DMS79 (cell line): ENCODE measurements at regions not wholly inside any gene's neighbourhood (a gene's known extent, or its start where the extent isn't known, plus 50 kb on each side); places are given as distances from the start of the nearest gene placed in this dataset.

Experiments used
- DNase-seq: peaks from one replicate; lab custom pipeline; 2025; lab: John Stamatoyannopoulos, UW

DNA sequence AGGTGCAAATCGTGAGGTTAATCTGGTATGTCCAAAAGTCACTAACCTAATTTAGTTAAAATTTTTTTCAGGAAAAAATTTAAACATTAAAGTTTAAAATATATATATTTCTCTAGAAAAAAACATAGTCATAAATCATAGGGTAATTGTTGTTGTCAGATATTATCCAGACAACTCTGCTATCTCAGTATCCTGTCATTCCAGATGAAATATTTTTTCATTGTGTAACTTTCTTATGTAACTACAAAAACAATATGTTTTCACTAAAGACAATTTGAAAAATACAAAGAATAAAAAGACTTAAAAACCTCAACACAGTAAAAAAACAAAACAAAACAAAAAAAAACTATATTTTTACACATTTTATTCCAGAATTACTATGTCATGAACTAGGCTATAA lies 57.6 kb downstream of the TENT5A start:
- DNase-seq, result no peak

DNA sequence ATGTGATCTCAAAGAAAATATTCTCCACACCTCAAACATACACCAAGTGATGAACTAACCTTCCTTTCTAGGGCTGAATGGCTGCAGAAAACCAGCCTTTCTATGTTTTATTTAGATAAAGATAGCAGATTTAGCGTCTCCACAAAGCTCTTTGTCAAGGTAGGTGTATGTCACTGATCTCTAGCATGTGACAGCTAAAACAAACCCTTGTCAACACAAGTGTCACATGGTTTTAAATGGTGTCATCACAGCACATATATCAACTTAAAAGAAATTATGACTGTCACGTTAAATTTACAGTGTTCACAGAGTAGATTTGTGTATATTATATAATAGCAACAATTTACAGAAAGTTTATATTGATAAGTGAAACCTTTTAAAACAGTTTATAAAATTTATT lies 58.3 kb downstream of the TENT5A start:
- DNase-seq, result no peak

GRCh38 chr6:81693266-81693665 lies 59.2 kb downstream of the TENT5A start:
- no peak for DNase-seq

- DNase-seq, result no peak
Measured at GRCh38 chr6:81690073-81690472, 62.4 kb downstream of the TENT5A start.

DNA sequence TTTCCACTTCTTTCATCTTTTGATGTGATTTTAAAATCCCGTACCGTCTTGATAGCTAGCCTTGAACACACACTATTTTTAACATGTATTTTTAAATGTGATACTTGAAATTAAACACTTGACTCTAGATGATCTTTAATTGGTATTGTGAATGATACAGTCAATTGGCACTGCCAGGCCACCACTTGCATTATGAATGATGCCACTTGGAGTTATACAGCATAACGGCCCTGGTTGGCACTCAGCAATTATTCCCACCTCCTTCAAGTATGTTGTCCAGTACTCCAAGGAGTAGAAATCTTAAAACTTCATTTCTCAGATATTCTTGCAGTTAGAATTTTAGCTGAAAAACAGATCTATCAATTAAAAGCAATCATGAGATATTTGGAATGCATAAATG lies 62.9 kb downstream of the TENT5A start:
- DNase-seq, result peak; percentile 32

- no peak for DNase-seq
Measured at GRCh38 chr6:81683912-81684311, 68.6 kb downstream of the TENT5A start.

DNA sequence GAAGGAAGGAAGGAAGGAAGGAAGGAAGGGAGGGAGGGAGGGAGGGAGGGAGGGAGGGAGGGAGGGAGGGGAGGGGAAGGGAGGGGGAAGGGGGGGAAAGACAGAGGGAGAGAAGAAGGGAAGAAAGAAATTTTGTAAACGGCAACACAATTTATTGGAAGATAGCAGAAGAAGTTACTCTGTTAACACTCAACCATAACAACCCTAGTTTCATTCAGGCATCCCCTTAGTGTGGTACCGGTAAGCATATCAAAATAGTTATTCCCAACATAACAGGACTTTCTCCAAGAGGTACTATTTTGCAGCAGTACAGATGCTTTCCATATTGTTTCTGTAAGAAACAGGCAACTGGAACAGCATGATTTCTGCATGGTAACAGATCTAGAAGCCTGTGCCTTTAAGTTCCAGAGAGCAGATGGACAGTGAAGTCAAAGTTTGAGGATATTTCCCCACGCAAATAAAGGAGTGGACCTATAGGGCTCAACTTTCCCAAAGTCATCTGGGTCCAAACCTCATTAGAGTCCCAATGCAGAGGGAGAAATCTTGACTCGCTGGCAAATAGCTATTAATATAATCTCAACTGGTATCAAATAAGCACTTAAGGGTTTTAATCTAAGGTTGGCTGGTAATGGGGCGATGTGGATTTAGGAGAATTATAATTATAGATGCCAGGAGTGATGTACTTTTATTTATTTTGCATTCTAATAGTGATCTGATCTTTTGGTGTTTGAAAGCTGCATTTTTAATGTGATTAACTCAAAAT lies 69.4 kb downstream of the TENT5A start:
- no peak for DNase-seq

GRCh38 chr6:81682235-81682795 lies 70.2 kb downstream of the TENT5A start:
- no peak for DNase-seq

GRCh38 chr6:81669445-81669844 lies 83.0 kb downstream of the TENT5A start:
- DNase-seq, result no peak

GRCh38 chr6:81668615-81669047 lies 83.8 kb downstream of the TENT5A start:
- no peak for DNase-seq

- no peak for DNase-seq
Measured at GRCh38 chr6:81666481-81666880, 86.0 kb downstream of the TENT5A start.

- no peak for DNase-seq
Measured at GRCh38 chr6:81656231-81656630, 96.2 kb downstream of the TENT5A start.

- no peak for DNase-seq
Measured at GRCh38 chr6:81655696-81656095, 96.8 kb downstream of the TENT5A start.

DNA sequence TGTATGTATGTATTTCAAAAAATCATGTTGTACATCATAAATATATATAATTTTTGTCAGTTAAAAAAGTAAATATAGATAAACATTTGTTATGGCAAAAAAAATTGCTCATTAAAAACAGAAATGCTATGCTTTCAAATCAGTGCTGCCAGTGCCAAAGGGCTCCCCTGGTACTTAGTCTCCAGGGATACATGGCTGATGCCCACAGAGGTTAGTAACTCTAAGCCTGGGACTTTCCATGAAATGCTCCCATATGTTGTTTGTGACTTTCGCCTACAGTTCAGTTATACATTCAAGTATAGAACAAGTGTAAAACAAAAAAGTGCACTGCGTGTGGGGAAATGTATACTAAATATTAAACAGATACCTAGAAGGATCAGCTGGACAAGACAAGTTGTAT lies 104.0 kb downstream of the TENT5A start:
- no peak for DNase-seq

GRCh38 chr6:81643156-81643555 lies 109.3 kb downstream of the TENT5A start:
- DNase-seq, result no peak

GRCh38 chr6:81640891-81641290 lies 111.6 kb downstream of the TENT5A start:
- DNase-seq, result no peak

DNA sequence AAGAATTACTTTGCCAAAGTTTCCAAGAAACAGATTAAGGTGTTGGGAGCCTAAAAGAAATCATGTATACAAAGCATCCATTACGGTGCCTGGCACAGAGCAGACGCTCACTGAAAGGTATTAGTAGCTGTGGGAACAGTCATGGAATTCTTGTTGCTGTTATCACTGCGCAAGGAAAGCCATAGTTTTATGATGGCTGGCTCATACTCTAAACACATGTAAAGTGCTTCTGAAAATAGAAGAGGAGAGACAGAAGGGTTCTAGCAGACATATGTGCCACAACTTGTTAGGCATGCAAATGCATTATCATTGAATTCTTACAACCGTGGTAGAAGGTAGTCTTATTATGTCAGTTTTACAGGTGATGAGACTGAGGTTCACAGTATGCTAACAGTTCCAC lies 112.4 kb downstream of the TENT5A start:
- no peak for DNase-seq

DNA sequence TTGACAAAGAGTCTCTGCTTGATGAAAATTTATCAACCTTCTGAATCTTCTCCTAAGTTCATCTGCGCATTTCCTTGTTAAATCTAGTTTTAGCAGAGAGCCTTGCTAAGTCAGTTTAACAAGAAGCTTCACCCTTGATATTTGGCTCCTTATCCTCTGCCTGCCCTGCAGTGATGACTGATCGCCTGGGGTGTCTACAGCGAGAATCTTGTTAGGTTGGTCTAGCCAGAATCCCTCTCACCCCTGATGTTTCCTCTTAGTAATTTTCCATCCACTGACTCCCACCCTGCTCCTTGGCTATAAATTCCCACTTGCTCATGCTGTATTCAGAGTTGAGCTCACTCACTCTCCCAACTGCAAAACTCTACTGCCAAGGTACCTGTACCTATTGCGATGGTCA lies 114.1 kb downstream of the TENT5A start:
- DNase-seq, result no peak

GRCh38 chr6:81636930-81637568 lies 115.4 kb downstream of the TENT5A start:
- no peak for DNase-seq

- no peak for DNase-seq
Measured at GRCh38 chr6:81634155-81634880, 118.2 kb downstream of the TENT5A start.

GRCh38 chr6:81633391-81633790 lies 119.1 kb downstream of the TENT5A start:
- DNase-seq, result no peak

DNA sequence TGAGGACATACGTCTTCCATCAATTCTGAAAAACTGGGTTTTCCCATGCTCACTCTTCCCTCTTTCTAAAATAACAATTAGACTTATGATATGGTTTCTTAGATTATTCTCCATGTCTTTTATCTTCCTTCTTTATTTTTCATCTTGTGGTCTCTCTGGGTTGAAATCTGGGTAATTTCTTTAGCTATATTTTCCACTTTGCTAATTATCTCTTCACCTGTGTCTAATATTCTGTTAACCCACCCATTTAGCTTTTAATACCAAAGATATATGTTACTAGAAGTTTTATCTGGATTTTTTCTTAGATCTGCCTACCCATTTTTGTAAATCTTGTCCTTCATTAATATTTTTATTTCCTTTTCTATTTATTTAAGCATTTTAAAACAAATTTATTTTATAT lies 121.8 kb downstream of the TENT5A start:
- DNase-seq, result no peak

DNA sequence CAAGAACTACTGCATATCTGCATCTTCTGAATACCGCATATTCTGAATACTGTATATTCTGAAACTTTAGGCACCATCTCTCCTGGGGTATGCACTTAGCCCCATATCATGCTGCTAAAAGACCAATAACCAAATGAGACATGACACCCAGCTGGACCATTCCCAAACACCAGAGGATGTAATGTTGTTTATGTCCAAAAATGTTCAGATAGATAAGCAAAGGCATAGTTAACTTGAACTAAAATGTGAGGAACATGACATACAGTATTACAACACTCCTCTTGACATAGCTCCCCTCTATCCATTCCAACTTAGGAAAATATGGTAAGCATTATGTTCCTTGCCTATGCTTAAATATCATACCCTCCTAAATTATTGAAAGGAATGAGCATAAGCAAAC lies 127.3 kb downstream of the TENT5A start:
- DNase-seq, result no peak
